ENCODE measurements at regions not wholly inside any gene's neighbourhood (a gene's known extent, or its start where the extent isn't known, plus 50 kb on each side); places are given as distances from the start of the nearest gene placed in this dataset.

DNA sequence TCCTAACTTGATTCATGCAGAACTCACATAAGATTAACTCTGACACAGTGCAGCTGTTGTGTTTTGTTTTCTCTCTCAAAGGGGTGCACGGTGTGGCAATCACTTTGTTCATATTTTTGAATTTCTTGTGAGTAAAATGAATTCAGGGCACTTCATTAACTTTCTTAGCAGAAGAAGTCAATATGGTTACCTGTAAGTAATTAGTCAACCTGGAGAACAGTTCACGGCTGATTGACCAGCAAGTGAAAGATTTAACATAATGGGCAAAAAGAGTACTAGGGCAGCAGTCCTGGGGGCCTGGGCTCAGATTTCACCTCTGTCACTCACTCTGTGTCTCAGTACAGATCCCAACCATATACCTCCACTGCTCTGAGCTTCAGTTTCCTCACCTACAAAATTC lies 102.4 kb upstream of the SPTLC3 start:
- 83 to 85% methylated on average over 2 of the region's 2 CpGs for WGBS, 2 donors
- no peak for DNase-seq (ENCODE audit: low spot score in 2 of 2)
- H3K4me3 ChIP-seq (ENCODE audit: low read depth, poor library complexity, severe bottlenecking) = no peak overlapping the region
- intact Hi-C loops (cut with DNase I; ENCODE audit: low total_unique reads) = no loop called here
- no peak for TF ChIP-seq POLR2A (IDR thresholded peaks at IDR 0.05)
- TF ChIP-seq, protein P1, sequence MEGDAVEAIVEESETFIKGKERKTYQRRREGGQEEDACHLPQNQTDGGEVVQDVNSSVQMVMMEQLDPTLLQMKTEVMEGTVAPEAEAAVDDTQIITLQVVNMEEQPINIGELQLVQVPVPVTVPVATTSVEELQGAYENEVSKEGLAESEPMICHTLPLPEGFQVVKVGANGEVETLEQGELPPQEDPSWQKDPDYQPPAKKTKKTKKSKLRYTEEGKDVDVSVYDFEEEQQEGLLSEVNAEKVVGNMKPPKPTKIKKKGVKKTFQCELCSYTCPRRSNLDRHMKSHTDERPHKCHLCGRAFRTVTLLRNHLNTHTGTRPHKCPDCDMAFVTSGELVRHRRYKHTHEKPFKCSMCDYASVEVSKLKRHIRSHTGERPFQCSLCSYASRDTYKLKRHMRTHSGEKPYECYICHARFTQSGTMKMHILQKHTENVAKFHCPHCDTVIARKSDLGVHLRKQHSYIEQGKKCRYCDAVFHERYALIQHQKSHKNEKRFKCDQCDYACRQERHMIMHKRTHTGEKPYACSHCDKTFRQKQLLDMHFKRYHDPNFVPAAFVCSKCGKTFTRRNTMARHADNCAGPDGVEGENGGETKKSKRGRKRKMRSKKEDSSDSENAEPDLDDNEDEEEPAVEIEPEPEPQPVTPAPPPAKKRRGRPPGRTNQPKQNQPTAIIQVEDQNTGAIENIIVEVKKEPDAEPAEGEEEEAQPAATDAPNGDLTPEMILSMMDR (IDR thresholded peaks at IDR 0.05) = no peak

DNA sequence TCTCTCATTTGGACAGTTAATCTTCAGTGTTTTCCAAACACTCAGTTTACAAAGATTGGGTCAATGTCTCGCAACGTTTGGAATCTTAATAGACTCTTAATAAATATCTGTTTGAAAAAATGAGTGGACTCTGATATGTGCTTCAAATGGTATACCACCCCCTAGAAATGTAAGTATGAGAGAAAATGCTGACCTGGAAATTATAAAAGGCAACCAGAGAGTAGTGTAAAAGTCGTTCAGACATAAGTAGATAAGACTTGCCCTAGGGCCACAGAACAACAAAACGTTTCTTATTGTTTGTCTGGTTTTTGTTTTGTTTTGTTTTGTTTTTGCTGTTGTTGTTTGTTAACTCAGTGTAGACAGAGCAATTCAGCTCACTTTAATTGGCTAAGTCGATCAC lies 97.4 kb upstream of the SPTLC3 start:
- no peak overlapping the region for H3K4me3 ChIP-seq (ENCODE audit: low read depth, poor library complexity, severe bottlenecking)
- WGBS, 2 donors = 63 to 68% methylated on average over 5 of the region's 5 CpGs
- intact Hi-C loops (cut with DNase I; ENCODE audit: low total_unique reads) = loop anchor here (5.0 kb wide), 1 partner anchor 966 kb away; no protein-coding TSS in a partner anchor

DNA sequence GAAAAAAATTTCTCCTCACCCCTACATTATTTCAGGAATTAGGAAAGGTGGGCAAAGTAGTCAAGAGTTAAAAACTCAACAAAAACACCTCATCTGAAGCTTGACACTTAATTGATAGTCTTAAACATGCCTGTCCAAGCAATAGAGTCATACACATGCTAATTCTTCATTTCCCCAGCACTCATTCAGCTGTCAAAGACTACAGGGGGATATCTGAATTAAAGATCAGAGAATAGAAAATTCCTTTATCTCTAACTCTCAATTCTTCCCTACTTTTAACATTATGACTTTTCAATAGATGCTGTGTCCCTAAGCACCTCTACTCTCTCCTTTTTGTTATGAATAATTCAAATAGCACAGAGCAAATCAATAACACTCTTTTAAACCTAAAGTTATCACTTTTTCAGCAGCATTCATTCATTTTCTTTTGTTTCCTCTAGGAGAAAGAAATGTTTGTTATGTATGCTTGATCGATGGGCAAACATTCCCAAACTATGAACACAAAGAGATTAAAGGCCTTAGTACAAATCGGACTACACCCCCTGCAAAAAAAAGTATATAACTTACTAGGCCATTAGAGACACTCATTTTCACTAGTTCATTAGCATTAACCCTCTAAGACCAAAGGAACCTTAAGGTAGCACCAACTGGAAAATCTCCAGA lies 94.9 kb upstream of the SPTLC3 start:
- intact Hi-C loops (cut with DNase I; ENCODE audit: low total_unique reads) = loop anchor here (5.0 kb wide), 1 partner anchor 963 kb away; no protein-coding TSS in a partner anchor
- 84 to 97% methylated on average over 2 of the region's 2 CpGs for WGBS, 2 donors
- no peak for TF ChIP-seq POLR2A (IDR thresholded peaks at IDR 0.05)
- TF ChIP-seq, protein P1 (IDR thresholded peaks at IDR 0.05) = no peak
- no peak overlapping the region for H3K4me3 ChIP-seq (ENCODE audit: low read depth, poor library complexity, severe bottlenecking)
- DNase-seq (ENCODE audit: low spot score in 2 of 2) = no peak

More for the DNA sequence above, 97.4 kb upstream of the SPTLC3 start:
- DNase-seq (ENCODE audit: low spot score in 2 of 2) = no peak
- TF ChIP-seq, protein P1 (IDR thresholded peaks at IDR 0.05) = no peak
- TF ChIP-seq POLR2A (IDR thresholded peaks at IDR 0.05) = no peak

DNA sequence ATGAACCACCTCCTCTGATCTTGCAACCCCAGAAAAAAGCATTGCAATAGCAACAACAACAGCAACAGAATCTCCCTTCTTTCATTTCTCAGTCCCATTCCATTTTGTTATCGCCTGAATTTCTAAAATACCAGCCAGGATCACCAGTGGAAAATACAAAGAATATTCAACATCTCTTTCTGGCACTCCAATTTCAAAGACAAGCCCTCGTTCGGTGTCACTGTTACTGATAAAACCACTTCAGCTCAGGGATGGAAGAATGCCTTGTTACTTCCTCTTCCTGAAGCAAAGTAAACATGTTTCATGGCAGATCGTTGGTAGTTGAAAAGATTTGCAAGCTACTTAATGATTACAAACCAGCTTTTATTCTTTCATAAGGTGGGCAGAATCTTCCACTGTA lies 94.0 kb upstream of the SPTLC3 start:
- 54 to 56% methylated on average over 4 of the region's 4 CpGs for WGBS, 2 donors
- DNase-seq (ENCODE audit: low spot score in 2 of 2) = no peak
- intact Hi-C loops (cut with DNase I; ENCODE audit: low total_unique reads) = loop anchor here (5.0 kb wide), 1 partner anchor 962 kb away; no protein-coding TSS in a partner anchor
- no peak overlapping the region for H3K4me3 ChIP-seq (ENCODE audit: low read depth, poor library complexity, severe bottlenecking)
- no peak for TF ChIP-seq POLR2A (IDR thresholded peaks at IDR 0.05)
- TF ChIP-seq, protein P1 (IDR thresholded peaks at IDR 0.05) = no peak

DNA sequence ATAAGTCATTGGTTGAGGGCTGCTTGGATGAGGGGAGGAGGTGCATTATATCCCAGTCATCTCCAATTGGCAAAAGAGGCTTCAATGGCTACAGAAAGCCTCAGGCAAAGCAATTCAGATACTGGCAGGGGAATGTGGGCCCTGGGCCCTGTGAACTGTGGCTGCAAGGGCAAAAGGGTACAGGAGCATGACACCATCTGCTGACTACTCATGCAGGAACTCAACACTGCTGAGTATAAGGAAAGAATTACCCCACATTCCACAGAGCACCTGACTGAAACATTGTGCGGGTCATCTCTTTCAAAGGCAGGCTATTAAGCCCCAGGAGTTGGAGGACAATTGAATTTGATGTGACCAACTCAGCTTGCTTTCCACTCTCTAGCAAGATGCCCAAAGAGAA lies 92.1 kb upstream of the SPTLC3 start:
- no peak for DNase-seq (ENCODE audit: low spot score in 2 of 2)
- intact Hi-C loops (cut with DNase I; ENCODE audit: low total_unique reads) = no loop called here
- no peak overlapping the region for H3K4me3 ChIP-seq (ENCODE audit: low read depth, poor library complexity, severe bottlenecking)
- TF ChIP-seq, protein P1 (IDR thresholded peaks at IDR 0.05) = no peak
- TF ChIP-seq POLR2A (IDR thresholded peaks at IDR 0.05) = no peak
- WGBS, 2 donors = 33 to 48% methylated on average over 1 of the region's 1 CpG

DNA sequence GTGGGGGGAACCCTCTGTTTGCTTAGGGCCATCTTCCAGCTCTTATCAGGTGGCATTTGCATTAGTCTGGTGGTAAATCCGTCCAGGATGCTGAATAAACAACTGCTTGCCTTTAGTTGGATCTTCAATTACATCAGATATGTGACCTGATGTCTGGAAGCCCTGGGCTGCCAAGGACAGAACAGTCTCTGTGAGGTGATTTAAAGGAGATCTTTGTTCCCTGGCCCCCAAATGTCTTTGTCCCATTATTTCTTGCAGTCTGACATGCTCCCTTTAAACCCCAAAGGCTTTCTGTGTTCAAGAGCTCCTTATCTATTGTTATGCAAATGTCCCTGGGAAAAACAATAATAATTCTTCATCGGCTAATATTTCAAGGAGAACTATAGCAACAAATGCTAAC lies 84.6 kb upstream of the SPTLC3 start:
- WGBS, 2 donors = 20 to 24% methylated on average over 2 of the region's 2 CpGs
- DNase-seq (ENCODE audit: low spot score in 2 of 2) = no peak
- TF ChIP-seq POLR2A (IDR thresholded peaks at IDR 0.05) = no peak
- TF ChIP-seq, protein P1 (IDR thresholded peaks at IDR 0.05) = no peak
- no peak overlapping the region for H3K4me3 ChIP-seq (ENCODE audit: low read depth, poor library complexity, severe bottlenecking)
- intact Hi-C loops (cut with DNase I; ENCODE audit: low total_unique reads) = no loop called here

Measured in lower leg skin (tissue), 4 donors.